ENCODE measurements at regions not wholly inside any gene's neighbourhood (a gene's known extent, or its start where the extent isn't known, plus 50 kb on each side); places are given as distances from the start of the nearest gene placed in this dataset.
"Not testable (repeated sequence)": the region's sequence is repeated elsewhere in the genome, so short reads cannot be mapped to it uniquely, and the experiment has no call there.

- POLR2A ChIA-PET: no interaction called here
- no peak for DNase-seq (ENCODE audit: low read depth)
- CTCF ChIA-PET: no interaction called here
Measured at GRCh38 chr9:94480205-94480604, 74.7 kb upstream of the PCAT7 start.

GRCh38 chr9:94482110-94482509, 72.8 kb upstream of the PCAT7 start:
- H3K4me3 ChIP-seq (ENCODE audit: low read depth, low read length): no peak overlapping the region
- no peak for TF ChIP-seq CTCF (IDR thresholded peaks at IDR 0.05; ENCODE audit: insufficient read depth, low read depth, low read length)
- ChIA-PET CTCF (interaction anchor here (0.6 kb wide), 1 partner anchor 21 kb away, joined by 5 read pairs; no protein-coding TSS in a partner anchor), POLR2A (no interaction called here)
- no peaks in the 10 kb centered on the region for H3K36me3 ChIP-seq (ENCODE audit: control insufficient read depth, insufficient read depth, low read length)
- DNase-seq (ENCODE audit: low read depth): no peak
- H3K27me3 ChIP-seq (ENCODE audit: control insufficient read depth, insufficient read depth, low read length): no peaks in the 10 kb centered on the region

More at GRCh38 chr9:94480205-94480604, 74.7 kb upstream of the PCAT7 start:
- H3K36me3 ChIP-seq (ENCODE audit: control insufficient read depth, insufficient read depth, low read length): no peaks in the 10 kb centered on the region
- no peak overlapping the region for H3K4me3 ChIP-seq (ENCODE audit: low read depth, low read length)
- TF ChIP-seq CTCF (IDR thresholded peaks at IDR 0.05; ENCODE audit: insufficient read depth, low read depth, low read length): no peak
- H3K27me3 ChIP-seq (ENCODE audit: control insufficient read depth, insufficient read depth, low read length): no peaks in the 10 kb centered on the region

DNA sequence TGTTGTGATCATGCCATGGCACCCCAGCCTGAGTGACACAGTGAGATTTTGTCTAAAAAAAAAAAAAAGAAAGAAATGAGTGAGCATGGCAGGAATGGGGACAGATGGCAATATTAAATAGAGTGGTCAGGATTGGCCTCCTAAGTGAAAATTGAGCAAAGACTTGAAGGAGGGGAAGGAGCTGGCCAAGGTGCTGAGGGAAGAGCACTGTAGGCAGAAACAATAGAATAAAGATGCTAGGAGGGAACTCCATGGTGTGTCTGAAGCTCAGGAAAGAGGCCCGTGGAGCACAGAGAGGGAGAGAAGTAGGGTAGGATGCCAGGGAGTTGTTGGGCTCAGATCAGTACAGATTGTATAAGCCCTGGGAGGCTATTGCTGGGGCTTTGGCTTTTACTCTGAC, 64.4 kb upstream of the PCAT7 start:
- CTCF ChIA-PET: no interaction called here
- Histone ChIP-seq H3K36me3 (ENCODE audit: control insufficient read depth, insufficient read depth, low read length) (no peaks in the 10 kb centered on the region), H3K27me3 (ENCODE audit: control insufficient read depth, insufficient read depth, low read length) (no peaks in the 10 kb centered on the region; the same call in 1 of the 2 replicates), H3K4me3 (ENCODE audit: low read depth, low read length) (no peak overlapping the region)
- TF ChIP-seq CTCF (IDR thresholded peaks at IDR 0.05; ENCODE audit: insufficient read depth, low read depth, low read length): no peak
- no peak for DNase-seq (ENCODE audit: low read depth)
- POLR2A ChIA-PET: no interaction called here

- H3K36me3 ChIP-seq (ENCODE audit: control insufficient read depth, insufficient read depth, low read length); H3K27me3 ChIP-seq (ENCODE audit: control insufficient read depth, insufficient read depth, low read length); POLR2A ChIA-PET; DNase-seq (ENCODE audit: low read depth); H3K4me3 ChIP-seq (ENCODE audit: low read depth, low read length): not testable (repeated sequence)
- CTCF ChIA-PET: interaction anchor here (1.3 kb wide), 1 partner anchor 22 kb away, joined by 3 read pairs; no protein-coding TSS in a partner anchor
Measured at GRCh38 chr9:94492125-94492524, 62.8 kb upstream of the PCAT7 start.

DNA sequence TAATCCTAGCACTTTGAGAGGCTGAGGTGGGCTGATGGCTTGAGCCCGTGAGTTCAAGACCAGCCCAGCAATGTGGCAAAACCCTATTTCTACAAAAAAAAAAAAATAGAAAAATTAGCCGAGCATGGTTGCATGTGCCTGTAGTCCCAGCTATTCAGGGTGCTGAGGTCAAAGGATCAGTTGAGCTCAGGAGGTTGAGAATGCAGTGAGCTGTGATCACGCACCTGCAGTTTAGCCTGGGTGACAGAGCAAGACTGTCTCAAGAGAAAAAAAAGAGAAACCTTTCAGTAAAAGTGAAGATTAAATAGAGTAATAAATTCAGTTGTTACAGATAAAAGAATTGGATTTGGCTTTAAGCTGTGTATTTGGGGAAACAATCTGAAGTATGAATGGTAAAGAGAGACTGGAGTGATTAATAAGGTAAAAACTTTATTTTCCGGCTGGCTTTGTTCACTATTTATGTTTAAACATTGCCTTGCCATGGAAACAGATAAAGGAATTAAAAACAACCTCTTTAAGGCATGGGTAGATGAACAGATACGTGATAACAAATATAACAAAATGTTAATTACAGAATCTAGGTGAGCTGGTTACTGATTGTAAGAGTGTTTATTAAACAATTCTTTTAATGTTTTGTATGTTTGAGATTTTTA, 56.0 kb upstream of the PCAT7 start:
- Histone ChIP-seq H3K4me3 (ENCODE audit: low read depth, low read length) (no peak overlapping the region), H3K27me3 (ENCODE audit: control insufficient read depth, insufficient read depth, low read length) (no peaks in the 10 kb centered on the region), H3K36me3 (ENCODE audit: control insufficient read depth, insufficient read depth, low read length) (no peaks in the 10 kb centered on the region)
- no peak for TF ChIP-seq CTCF (IDR thresholded peaks at IDR 0.05; ENCODE audit: insufficient read depth, low read depth, low read length)
- POLR2A ChIA-PET: no interaction called here
- CTCF ChIA-PET: no interaction called here
- DNase-seq (ENCODE audit: low read depth): no peak

DNA sequence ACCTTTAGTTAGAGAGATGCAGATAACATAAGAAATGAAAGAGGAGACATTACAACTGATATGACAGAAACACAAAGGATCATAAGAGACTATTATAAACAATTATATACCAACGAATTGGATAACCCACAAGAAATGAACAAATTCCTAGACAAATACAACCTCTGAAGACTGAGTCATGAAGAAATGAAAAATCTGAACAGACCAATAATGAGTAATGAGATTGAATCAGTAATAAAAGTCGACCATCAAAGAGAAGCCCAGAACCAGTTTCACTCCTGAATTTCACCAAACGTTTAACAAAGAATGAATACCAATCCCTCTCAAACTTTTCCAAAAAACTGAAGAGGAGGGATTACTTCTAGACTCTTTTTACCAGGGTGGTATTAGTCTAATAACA, 50.5 kb upstream of the PCAT7 start:
- Histone ChIP-seq H3K4me3 (ENCODE audit: low read depth, low read length) (no peak overlapping the region), H3K27me3 (ENCODE audit: control insufficient read depth, insufficient read depth, low read length) (no peaks in the 10 kb centered on the region), H3K36me3 (ENCODE audit: control insufficient read depth, insufficient read depth, low read length) (no peaks in the 10 kb centered on the region)
- CTCF ChIA-PET: no interaction called here
- POLR2A ChIA-PET: no interaction called here
- TF ChIP-seq CTCF (IDR thresholded peaks at IDR 0.05; ENCODE audit: insufficient read depth, low read depth, low read length): no peak
- no peak for DNase-seq (ENCODE audit: low read depth)

Measured in BJ (cell line).